Activated CD4-positive, alpha-beta T cell treated with anti-CD3 and anti-CD28 coated beads, Interleukin-2, amount 50 U/mL, for 48 hours (primary cell): ENCODE measurements at regions not wholly inside any gene's neighbourhood (a gene's known extent, or its start where the extent isn't known, plus 50 kb on each side); places are given as distances from the start of the nearest gene placed in this dataset.

Experiments
- DNase-seq, 2 experiments: peaks; one replicate each; pipeline ENCODE4 v3.0.0-alpha.2; 2020

- DNase-seq = no peak
These were observed 137.1 kb upstream of the THBS1 start for GRCh38 chr15:39443659-39444219.

GRCh38 chr15:39444735-39445470 is 136.0 kb upstream of the THBS1 start:
- no peak for DNase-seq

- no peak for DNase-seq
These were observed 134.9 kb upstream of the THBS1 start for GRCh38 chr15:39445931-39446330.

- no peak for DNase-seq
These were observed 133.5 kb upstream of the THBS1 start for GRCh38 chr15:39447346-39447745.

GRCh38 chr15:39447881-39448280 is 133.0 kb upstream of the THBS1 start:
- no peak for DNase-seq

GRCh38 chr15:39448409-39448808 is 132.5 kb upstream of the THBS1 start:
- no peak for DNase-seq

- no peak for DNase-seq
These were observed 129.7 kb upstream of the THBS1 start for GRCh38 chr15:39451121-39451688.

GRCh38 chr15:39451871-39452270 is 129.0 kb upstream of the THBS1 start:
- no peak for DNase-seq

- no peak for DNase-seq
These were observed 127.3 kb upstream of the THBS1 start for GRCh38 chr15:39453620-39454019.

- no peak for DNase-seq
These were observed 126.5 kb upstream of the THBS1 start for GRCh38 chr15:39454189-39454986.

GRCh38 chr15:39455471-39455991 is 125.3 kb upstream of the THBS1 start:
- peak in 1 of 2 experiments; percentile 6 for DNase-seq

- no peak for DNase-seq
These were observed 124.7 kb upstream of the THBS1 start for GRCh38 chr15:39456159-39456558.

GRCh38 chr15:39456582-39457330 is 124.1 kb upstream of the THBS1 start:
- no peak for DNase-seq

GRCh38 chr15:39458131-39458530 is 122.7 kb upstream of the THBS1 start:
- no peak for DNase-seq

GRCh38 chr15:39459548-39459947 is 121.3 kb upstream of the THBS1 start:
- DNase-seq = no peak

GRCh38 chr15:39460748-39461147 is 120.1 kb upstream of the THBS1 start:
- no peak for DNase-seq

GRCh38 chr15:39461536-39462130 is 119.2 kb upstream of the THBS1 start:
- DNase-seq = no peak

- DNase-seq = no peak
These were observed 118.2 kb upstream of the THBS1 start for GRCh38 chr15:39462691-39463090.

GRCh38 chr15:39465843-39466749 is 114.8 kb upstream of the THBS1 start:
- DNase-seq = no peak

- no peak for DNase-seq
These were observed 114.2 kb upstream of the THBS1 start for GRCh38 chr15:39466750-39467105.

- no peak for DNase-seq
These were observed 112.5 kb upstream of the THBS1 start for GRCh38 chr15:39468331-39468730.
